ENCODE measurements at regions not wholly inside any gene's neighbourhood (a gene's known extent, or its start where the extent isn't known, plus 50 kb on each side); places are given as distances from the start of the nearest gene placed in this dataset.

GRCh38 chr10:107706096-107706725 is 541.7 kb upstream of the SORCS1 start:
- Histone ChIP-seq H3K4ac (ENCODE audit: low read depth, low read length) (no peak overlapping the region), H2BK20ac (ENCODE audit: low read depth, low read length, poor library complexity, severe bottlenecking) (no peak overlapping the region), H4K91ac (ENCODE audit: insufficient read length, low read depth, low read length) (no peak overlapping the region), H3K27me3 (ENCODE audit: insufficient read depth, low read length) (no peaks in the 10 kb centered on the region), H4K8ac (replicated peaks; ENCODE audit: insufficient read length, low read depth, low read length) (no peak overlapping the region), H2AK5ac (ENCODE audit: insufficient read length, low read length) (no peak overlapping the region), H3K18ac (ENCODE audit: insufficient read length, low read depth, low read length) (no peak overlapping the region), H4K5ac (ENCODE audit: insufficient read length, low read depth, low read length) (no peak overlapping the region), H2BK120ac (ENCODE audit: low read depth, low read length, poor library complexity, severe bottlenecking) (no peak overlapping the region), H3K23me2 (ENCODE audit: insufficient read length, low read depth, low read length, poor library complexity, severe bottlenecking) (no peaks in the 10 kb centered on the region), H3K79me2 (ENCODE audit: insufficient read depth, low read length) (no peaks in the 10 kb centered on the region), H3K79me1 (ENCODE audit: insufficient read depth, low read depth, low read length, poor library complexity, severe bottlenecking) (no peaks in the 10 kb centered on the region), H3K14ac (ENCODE audit: insufficient read depth, low read length) (no peak overlapping the region), H3K9me3 (ENCODE audit: control insufficient read depth, low read depth, low read length) (no peaks in the 10 kb centered on the region), H3T11ph (ENCODE audit: low read length) (no peak overlapping the region), H3K23ac (ENCODE audit: insufficient read length, low read depth, low read length) (no peak overlapping the region), H2BK5ac (ENCODE audit: insufficient read length, low read length) (no peak overlapping the region), H3K27ac (ENCODE audit: insufficient read length, low read depth, low read length) (no peak overlapping the region), H3K56ac (ENCODE audit: insufficient read length, low read depth, low read length) (no peak overlapping the region), H4K20me1 (ENCODE audit: control insufficient read depth, insufficient read depth, insufficient read length) (no peaks in the 10 kb centered on the region), H2BK12ac (ENCODE audit: insufficient read length, low read depth, low read length) (no peak overlapping the region), H3K4me2 (ENCODE audit: insufficient read depth, insufficient read length, low read length) (no peak overlapping the region), H2AFZ (ENCODE audit: low read length) (no peak overlapping the region), H2BK15ac (ENCODE audit: low read depth, low read length) (no peak overlapping the region), H3K4me1 (ENCODE audit: insufficient read depth, low read length) (no peaks in the 10 kb centered on the region), H3K9ac (ENCODE audit: extremely low read depth, insufficient read length, low read length) (no peak overlapping the region)
- Mint-ChIP-seq H3K4me1 (no peaks in the 10 kb centered on the region), H3K9me3 (no peaks in the 10 kb centered on the region), H3K36me3 (ENCODE audit: insufficient read depth in 1 of 3, low read depth in 3 of 3) (no peaks in the 10 kb centered on the region), H3K4me3 (no peak overlapping the region), H3K27me3 (ENCODE audit: low read depth) (no peaks in the 10 kb centered on the region), H3K27ac (no peak overlapping the region)
- DNase-seq: no peak
- WGBS (ENCODE audit: extremely low coverage, insufficient read length, low lambda C conversion rate): no CpG with 5 or more reads among the region's 1 CpG
- no peak for TF ChIP-seq CTCF (conservative IDR thresholded peaks at IDR 0.05)

Measured in H9 (cell line).